HEK293T (cell line): ENCODE measurements at regions not wholly inside any gene's neighbourhood (a gene's known extent, or its start where the extent isn't known, plus 50 kb on each side); places are given as distances from the start of the nearest gene placed in this dataset.

ENCODE experiments used
- CTCF ChIA-PET: fragments of 350-600 bp; formaldehyde crosslinking; extraction: SDS; loops from one replicate; lab custom pipeline; 2021; ENCODE audit warnings: antibody characterized with exemption, inconsistent platforms; lab: Yijun Ruan, JAX
- POLR2A ChIA-PET: fragments of 350-600 bp; formaldehyde crosslinking; extraction: SDS; loops from one replicate; lab custom pipeline; 2020; ENCODE audit warnings: antibody characterized with exemption, inconsistent platforms; lab: Yijun Ruan, JAX
- DNase-seq: peaks from one replicate; pipeline ENCODE4 v3.0.0; 2012; ENCODE audit warnings: mixed read lengths; ENCODE audit errors: extremely low spot score
- ARNT ChIP-seq: fragments of 450-650 bp; IDR thresholded peaks from 2 replicates; pipeline ENCODE4 v1.6.1; 2017; ENCODE audit warnings: mild to moderate bottlenecking
- BHLHE40 ChIP-seq: fragments of 450-650 bp; IDR thresholded peaks from 2 replicates; pipeline ENCODE4 v1.6.1; 2016; ENCODE audit warnings: mild to moderate bottlenecking, moderate library complexity, borderline replicate concordance
- CTBP1 ChIP-seq: fragments of 450-650 bp; IDR thresholded peaks from 2 replicates; pipeline ENCODE4 v1.6.1; 2016; ENCODE audit warnings: borderline replicate concordance
- ELF4 ChIP-seq: fragments of 450-650 bp; IDR thresholded peaks from 2 replicates; pipeline ENCODE4 v1.6.1; 2017; ENCODE audit warnings: antibody characterized with exemption
- FOXA1 ChIP-seq: fragments of 450-650 bp; IDR thresholded peaks from 2 replicates; pipeline ENCODE4 v1.6.1; 2016; ENCODE audit warnings: mild to moderate bottlenecking
- FOXK2 ChIP-seq: fragments of 450-650 bp; IDR thresholded peaks from 2 replicates; pipeline ENCODE4 v1.6.1; 2016; ENCODE audit warnings: mild to moderate bottlenecking
- FOXM1 ChIP-seq: fragments of 450-650 bp; IDR thresholded peaks from 2 replicates; pipeline ENCODE4 v1.6.1; 2017; ENCODE audit warnings: mild to moderate bottlenecking, borderline replicate concordance
- HDGF ChIP-seq: fragments of 450-650 bp; IDR thresholded peaks from 2 replicates; pipeline ENCODE4 v1.6.1; 2017; ENCODE audit warnings: antibody characterized with exemption, borderline replicate concordance
- L3MBTL2 ChIP-seq: fragments of 450-650 bp; conservative IDR thresholded peaks from 2 replicates; pipeline ENCODE4 v1.6.1; 2016; ENCODE audit warnings: mild to moderate bottlenecking
- LEF1 ChIP-seq: fragments of 450-650 bp; IDR thresholded peaks from 2 replicates; pipeline ENCODE4 v1.6.1; 2017; ENCODE audit warnings: mild to moderate bottlenecking, borderline replicate concordance
- NFRKB ChIP-seq: fragments of 450-650 bp; IDR thresholded peaks from 2 replicates; pipeline ENCODE4 v1.6.1; 2016; ENCODE audit warnings: mild to moderate bottlenecking, moderate library complexity
- SP1 ChIP-seq: fragments of 450-650 bp; IDR thresholded peaks from 2 replicates; pipeline ENCODE4 v1.6.1; 2017
- SUZ12 ChIP-seq: fragments of 450-650 bp; IDR thresholded peaks from 2 replicates; pipeline ENCODE4 v1.6.1; 2016; ENCODE audit warnings: mild to moderate bottlenecking
- TARDBP ChIP-seq: fragments of 450-650 bp; IDR thresholded peaks from 2 replicates; pipeline ENCODE4 v1.6.1; 2016
- ZNF384 ChIP-seq: fragments of 450-650 bp; IDR thresholded peaks from 2 replicates; pipeline ENCODE4 v1.6.1; 2016
- TF ChIP-seq, protein P1 (sequence below): fragments of 450-650 bp; IDR thresholded peaks from 2 replicates; pipeline ENCODE4 v1.6.1; 2016

DNA sequence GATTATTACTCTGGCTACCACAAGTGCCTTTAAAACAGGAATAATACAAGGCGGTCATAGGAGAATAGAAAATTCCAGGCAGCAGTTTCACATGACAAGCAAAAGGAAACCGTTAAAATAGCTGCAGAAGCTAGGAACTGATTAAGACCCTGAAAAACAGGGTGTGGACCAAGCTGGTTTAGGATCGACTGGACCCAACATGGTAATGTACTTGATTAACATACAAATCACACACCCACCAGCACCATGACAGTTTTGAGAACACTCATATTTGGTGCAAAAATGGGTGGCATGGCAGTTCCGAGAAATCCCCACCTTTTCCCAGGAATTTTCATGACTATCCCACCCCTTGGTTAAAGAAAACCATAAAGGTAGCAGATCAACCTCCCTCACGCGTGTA, 51.9 kb upstream of the TMEM163 start:
- POLR2A ChIA-PET, result no interaction called here
- DNase-seq, result no peak
- CTCF ChIA-PET, result no interaction called here
- TF ChIP-seq TARDBP, result no peak
- TF ChIP-seq SUZ12, result no peak
- no peak for TF ChIP-seq ZNF384
- no peak for TF ChIP-seq FOXM1
- TF ChIP-seq FOXA1, result no peak
- TF ChIP-seq SP1, result no peak
- TF ChIP-seq, protein P1, sequence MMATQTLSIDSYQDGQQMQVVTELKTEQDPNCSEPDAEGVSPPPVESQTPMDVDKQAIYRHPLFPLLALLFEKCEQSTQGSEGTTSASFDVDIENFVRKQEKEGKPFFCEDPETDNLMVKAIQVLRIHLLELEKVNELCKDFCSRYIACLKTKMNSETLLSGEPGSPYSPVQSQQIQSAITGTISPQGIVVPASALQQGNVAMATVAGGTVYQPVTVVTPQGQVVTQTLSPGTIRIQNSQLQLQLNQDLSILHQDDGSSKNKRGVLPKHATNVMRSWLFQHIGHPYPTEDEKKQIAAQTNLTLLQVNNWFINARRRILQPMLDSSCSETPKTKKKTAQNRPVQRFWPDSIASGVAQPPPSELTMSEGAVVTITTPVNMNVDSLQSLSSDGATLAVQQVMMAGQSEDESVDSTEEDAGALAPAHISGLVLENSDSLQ, result no peak

DNA sequence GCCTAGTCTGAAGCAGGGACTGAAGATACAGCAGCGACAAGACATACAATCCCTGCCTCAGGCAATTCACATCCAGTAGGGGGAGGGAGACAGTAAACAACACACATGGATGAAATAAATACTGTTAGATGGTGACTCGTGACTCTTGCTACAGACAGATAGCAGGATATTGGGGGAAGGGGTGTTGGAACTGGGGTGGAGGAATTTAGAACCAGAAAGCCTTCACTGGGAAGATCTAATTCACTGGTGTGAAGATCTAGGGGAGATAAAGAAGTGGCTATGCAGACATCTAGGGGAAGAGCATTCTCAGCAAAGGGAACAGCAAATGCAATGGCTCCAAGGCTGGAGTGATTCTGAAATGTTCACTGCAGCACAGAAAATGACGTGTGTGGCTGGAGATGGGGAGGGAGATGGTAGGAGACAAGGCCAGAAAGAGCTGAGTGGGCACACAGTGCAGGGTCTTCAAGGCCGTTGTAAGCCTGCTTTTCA, 52.6 kb upstream of the TMEM163 start:
- DNase-seq, result no peak
- TF ChIP-seq ELF4 (no peak), TARDBP (no peak), SP1 (no peak), FOXK2 (no peak), FOXM1 (no peak), LEF1 (no peak), FOXA1 (no peak), HDGF (no peak), NFRKB (no peak), ARNT (no peak), L3MBTL2 (no peak), ZNF384 (no peak)
- TF ChIP-seq, protein P1, result no peak
- ChIA-PET CTCF (interaction anchor here (0.6 kb wide), 1 partner anchor 13 kb away, joined by 3 read pairs; no protein-coding TSS in a partner anchor), POLR2A (no interaction called here)

DNA sequence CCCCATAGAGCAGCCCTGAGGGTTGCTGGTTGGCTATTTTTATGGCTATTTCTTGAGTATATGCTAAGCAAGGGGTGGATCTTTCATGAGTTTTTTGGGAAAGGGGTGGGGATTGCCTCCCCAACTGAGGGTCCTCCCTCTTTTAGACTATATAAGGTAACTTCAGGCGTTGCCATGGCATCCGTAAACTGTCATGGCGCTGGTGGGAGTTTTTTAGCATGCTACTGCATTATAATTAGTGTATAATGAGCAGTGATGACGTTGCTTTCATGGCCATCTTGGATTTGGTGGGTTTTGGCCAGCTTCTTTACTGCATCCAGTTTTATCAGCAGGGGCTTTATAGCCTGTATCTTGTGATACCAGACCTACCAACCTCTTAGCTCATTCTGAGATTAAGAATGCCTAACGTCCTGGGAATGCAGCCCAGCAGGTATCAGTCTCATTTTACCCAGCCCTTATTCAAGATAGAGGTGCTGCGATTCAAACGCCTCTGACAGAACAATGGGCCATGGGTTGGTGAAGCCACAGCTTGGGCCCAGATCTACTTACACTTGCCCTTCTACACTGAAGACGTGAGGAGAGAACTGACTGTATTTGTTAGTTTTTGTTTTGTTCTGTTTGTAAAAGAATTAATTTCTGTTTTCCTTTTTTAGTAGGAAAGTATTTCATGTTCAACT, 53.8 kb upstream of the TMEM163 start:
- TF ChIP-seq, protein P1, result no peak
- TF ChIP-seq SUZ12 (no peak), ZNF384 (no peak), HDGF (no peak), ELF4 (no peak), FOXM1 (no peak), TARDBP (no peak), NFRKB (no peak), ARNT (no peak), L3MBTL2 (no peak)
- POLR2A ChIA-PET, result no interaction called here
- DNase-seq, result no peak
- CTCF ChIA-PET, result no interaction called here

DNA sequence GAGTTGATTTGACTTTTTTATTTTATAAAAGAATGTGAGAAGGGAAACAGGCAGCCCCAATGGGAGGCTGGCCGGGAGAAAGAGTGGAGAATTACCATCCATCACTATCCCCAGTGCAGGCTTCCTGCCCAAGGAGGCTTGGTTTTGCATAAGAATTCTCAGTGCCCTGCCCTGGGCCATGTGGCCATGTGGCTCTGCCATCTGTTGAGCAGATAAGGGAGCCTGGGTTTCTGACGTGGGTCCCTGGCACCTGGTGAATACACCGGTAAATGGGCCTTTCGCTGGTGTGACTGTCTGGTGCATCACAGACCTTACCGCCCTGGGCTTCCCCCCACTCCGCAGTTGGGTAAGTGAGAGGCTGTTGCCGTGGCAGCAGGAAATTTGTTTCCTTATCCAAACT, 54.5 kb upstream of the TMEM163 start:
- ChIA-PET CTCF (no interaction called here), POLR2A (no interaction called here)
- TF ChIP-seq CTBP1 (no peak), ZNF384 (no peak), L3MBTL2 (no peak), FOXA1 (no peak), BHLHE40 (no peak), ELF4 (no peak), LEF1 (no peak), SP1 (no peak), TARDBP (no peak), FOXK2 (no peak), SUZ12 (no peak), HDGF (no peak), NFRKB (no peak), ARNT (no peak), FOXM1 (no peak)
- TF ChIP-seq, protein P1, result no peak
- DNase-seq, result no peak

DNA sequence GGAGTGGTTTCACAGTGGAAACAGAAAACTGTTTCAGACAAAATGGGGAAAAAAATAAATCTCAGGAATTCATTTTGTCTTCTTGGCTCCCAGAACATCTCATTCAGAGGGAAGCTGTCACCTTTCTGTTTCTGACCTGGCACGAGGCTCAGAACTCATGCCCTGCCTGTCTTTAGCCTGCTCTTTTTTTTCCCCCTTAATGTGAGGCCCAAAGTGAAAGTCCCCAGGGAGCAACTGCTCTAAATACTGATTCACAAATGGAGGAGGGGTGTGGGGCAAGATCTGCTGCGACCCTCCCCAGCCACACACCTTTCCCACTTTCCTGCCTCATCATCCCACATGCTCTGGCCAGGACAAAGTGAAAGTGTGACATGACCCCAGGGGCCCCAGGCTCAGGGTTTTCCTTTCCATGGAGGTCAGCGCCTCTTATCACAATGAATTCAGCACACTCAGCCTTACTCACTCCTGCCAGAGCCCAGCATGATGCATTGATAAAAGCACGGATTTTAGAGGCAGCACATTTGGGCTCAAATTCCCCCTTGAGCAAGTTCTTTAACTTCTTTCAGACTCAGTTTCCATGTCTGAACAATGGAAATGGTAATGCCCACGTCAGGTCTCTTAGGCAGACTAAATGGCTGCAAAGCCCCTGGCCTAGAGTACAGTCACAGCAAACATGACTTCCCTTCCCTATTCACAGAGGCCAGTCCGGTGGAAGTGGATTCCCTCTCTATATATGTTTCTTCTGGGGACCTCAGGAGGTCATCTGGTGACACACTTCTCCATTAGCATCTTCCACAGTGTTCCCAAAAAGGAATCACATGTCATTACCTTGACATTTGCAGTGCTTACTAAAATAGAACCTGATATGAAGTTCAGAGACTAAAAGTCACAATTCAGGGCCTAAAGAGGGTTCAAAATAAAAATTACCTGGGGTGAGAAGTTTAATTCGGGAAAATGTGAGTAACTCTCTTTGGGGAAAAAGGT, 55.3 kb upstream of the TMEM163 start:
- CTCF ChIA-PET, result no interaction called here
- no peak for TF ChIP-seq ZNF384
- TF ChIP-seq ELF4, result no peak
- TF ChIP-seq SUZ12, result no peak
- no peak for TF ChIP-seq FOXA1
- no peak for TF ChIP-seq TARDBP
- TF ChIP-seq NFRKB, result no peak
- no peak for TF ChIP-seq CTBP1
- TF ChIP-seq LEF1, result no peak
- TF ChIP-seq SP1, result no peak
- TF ChIP-seq BHLHE40, result no peak
- no peak for DNase-seq
- POLR2A ChIA-PET, result no interaction called here
